Stimulated activated CD8-positive, alpha-beta memory T cell treated with anti-CD3 and anti-CD28 coated beads, Interleukin-15, amount 100 ng/mL, for 4 hours (primary cell): ENCODE measurements at regions not wholly inside any gene's neighbourhood (a gene's known extent, or its start where the extent isn't known, plus 50 kb on each side); places are given as distances from the start of the nearest gene placed in this dataset.

Source experiments
- DNase-seq, 2 donors: peaks; one replicate each; pipeline ENCODE4 v3.0.0-alpha.2; 2020; ENCODE audit warnings: low read depth in 2 of 2

- DNase-seq, result no peak
Measured at GRCh38 chr19:29428071-29428470, 97.7 kb upstream of the VSTM2B start.

- DNase-seq, result no peak
Measured at GRCh38 chr19:29429021-29429420, 96.8 kb upstream of the VSTM2B start.

DNA sequence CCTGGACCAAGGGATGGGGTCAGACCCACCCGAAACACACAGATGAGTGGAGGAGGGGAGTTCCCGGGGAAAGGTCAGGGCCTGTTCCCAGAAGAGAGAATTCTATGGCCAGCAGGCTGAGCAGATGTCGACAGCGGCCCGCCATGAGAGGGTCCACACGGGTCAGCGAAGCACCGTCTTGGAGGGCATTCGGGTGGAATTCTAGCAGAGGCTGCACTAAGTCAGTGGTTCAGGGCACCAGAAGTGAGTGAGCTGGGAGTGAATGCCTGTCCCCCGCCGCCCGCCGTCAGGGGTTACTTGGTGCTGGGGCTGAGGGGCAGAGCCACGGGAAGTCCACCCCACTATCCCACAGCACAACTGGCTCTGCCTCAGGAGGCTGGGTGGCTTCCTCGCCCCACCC lies 96.2 kb upstream of the VSTM2B start:
- DNase-seq, result no peak

GRCh38 chr19:29431332-29431731 lies 94.5 kb upstream of the VSTM2B start:
- no peak for DNase-seq

- no peak for DNase-seq
Measured at GRCh38 chr19:29432677-29433076, 93.1 kb upstream of the VSTM2B start.

- no peak for DNase-seq
Measured at GRCh38 chr19:29436591-29437103, 89.1 kb upstream of the VSTM2B start.

- no peak for DNase-seq
Measured at GRCh38 chr19:29439021-29439420, 86.8 kb upstream of the VSTM2B start.

GRCh38 chr19:29439688-29440550 lies 85.9 kb upstream of the VSTM2B start:
- DNase-seq, result no peak

GRCh38 chr19:29442094-29442493 lies 83.7 kb upstream of the VSTM2B start:
- DNase-seq, result no peak

DNA sequence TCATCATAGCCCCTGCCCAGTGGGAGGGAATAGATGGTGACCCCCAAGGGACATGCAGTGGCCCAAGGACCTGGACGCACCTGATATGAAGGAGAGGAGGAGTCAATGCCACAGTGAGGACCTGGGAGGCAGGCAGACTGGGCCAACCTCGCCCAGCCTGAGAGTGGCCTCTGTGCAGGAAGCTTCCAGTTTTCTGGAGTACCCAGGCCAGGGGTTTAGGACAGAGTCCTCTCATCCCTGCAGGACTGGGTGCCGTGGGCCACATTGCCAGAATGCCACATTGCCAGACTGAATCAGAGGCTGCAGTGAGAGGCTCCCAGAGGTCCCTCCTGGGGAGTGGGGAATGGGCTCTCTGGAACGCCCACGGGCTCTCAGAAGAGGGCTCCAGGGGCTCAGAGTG lies 82.9 kb upstream of the VSTM2B start:
- no peak for DNase-seq

DNA sequence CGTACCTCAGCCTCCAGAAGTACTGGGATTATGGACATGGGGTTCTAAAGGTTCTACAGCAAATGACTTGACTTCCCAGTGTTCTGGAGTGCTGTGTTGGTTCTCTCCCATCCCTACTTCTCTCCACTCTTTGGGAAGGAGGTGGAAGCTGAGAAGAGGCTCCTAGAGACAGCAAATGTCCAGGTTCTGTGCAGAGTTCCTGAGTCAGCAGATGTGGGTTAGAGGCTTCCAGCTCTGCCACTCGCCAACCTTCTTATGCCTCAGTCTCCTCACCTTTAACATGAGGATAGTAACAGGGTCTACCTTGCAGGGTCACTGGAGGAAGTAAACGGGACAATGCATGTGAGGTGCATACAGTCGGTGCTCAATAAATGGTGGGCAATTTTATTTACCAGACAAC lies 80.5 kb upstream of the VSTM2B start:
- no peak for DNase-seq

- no peak for DNase-seq
Measured at GRCh38 chr19:29446361-29446760, 79.4 kb upstream of the VSTM2B start.

- DNase-seq, result no peak
Measured at GRCh38 chr19:29448046-29448445, 77.7 kb upstream of the VSTM2B start.

GRCh38 chr19:29449371-29449770 lies 76.4 kb upstream of the VSTM2B start:
- no peak for DNase-seq

- DNase-seq, result no peak
Measured at GRCh38 chr19:29450306-29450705, 75.5 kb upstream of the VSTM2B start.

DNA sequence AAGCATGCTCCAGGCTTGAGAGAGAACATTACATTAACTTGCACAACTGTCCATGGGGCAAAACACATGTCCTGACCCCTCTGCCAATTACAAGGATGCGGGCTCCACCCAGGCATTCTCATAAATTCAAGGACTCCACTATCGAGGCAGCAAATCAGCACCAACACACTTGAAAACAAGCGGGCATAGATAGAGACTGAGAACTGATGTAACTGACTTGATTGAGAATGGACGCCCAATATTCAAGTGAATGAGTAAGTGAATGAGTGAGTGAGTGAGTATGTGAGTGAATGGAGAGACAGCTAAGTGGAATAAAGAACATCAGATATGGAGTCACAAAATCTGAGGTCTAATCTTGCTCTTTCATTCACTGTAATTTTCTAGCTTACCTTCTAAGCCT lies 75.0 kb upstream of the VSTM2B start:
- no peak for DNase-seq

DNA sequence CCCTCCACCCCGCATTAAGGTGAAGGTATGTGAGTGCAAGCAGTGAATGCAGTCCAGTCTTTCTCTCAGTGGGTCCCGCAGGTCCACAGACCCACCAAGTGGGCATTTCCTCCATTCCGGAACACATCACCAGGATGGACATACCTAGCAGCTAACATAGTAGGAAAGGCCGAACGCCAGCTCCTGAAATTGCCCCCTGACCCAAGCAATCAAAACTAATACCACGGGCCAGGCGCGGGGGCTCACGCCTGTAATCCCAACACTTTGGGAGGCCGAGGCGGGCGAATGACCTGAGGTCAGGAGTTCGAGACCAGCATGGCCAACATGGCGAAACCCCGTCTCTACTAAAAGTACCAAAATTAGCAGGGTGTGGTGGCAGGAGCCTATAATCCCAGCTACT lies 71.7 kb upstream of the VSTM2B start:
- DNase-seq, result no peak

- DNase-seq, result no peak
Measured at GRCh38 chr19:29457413-29457812, 68.4 kb upstream of the VSTM2B start.

DNA sequence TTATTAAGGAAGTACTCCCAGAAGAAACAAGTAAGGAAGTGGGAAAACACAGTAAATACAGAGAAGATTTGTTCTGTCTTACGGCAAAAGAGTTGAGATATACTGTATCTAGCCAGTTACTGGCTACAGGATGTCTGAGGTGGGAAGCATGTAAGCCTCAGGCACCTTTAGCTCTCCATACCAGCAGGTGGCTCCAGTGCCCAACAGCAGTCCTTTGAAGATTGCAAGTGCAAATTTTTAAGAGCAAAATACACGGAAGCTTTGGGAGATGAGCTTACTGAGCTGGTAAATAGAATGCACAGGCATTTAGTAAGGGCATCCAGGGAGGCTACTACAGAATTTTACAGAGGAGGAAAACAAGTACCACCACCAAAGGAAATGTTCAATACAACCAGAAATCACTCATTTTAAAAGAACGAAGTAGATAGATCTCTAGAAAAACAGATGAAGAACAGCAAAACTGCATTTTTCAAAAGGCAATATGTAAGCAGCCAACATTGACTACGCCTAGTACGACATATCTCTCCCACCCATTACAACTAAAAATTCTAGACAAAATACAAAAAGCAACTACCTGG lies 57.9 kb upstream of the VSTM2B start:
- DNase-seq, result no peak

- no peak for DNase-seq
Measured at GRCh38 chr19:29475469-29475868, 50.3 kb upstream of the VSTM2B start.
